ENCODE measurements at regions not wholly inside any gene's neighbourhood (a gene's known extent, or its start where the extent isn't known, plus 50 kb on each side); places are given as distances from the start of the nearest gene placed in this dataset.

GRCh38 chr1:187413405-187414169 lies 584.8 kb downstream of the PLA2G4A start:
- H3K9me3 Mint-ChIP-seq, result no peaks in the 10 kb centered on the region
- peaks cover 6% of the 10 kb centered on the region for H3K4me1 Mint-ChIP-seq (ENCODE audit: unreplicated experiment)
- TF ChIP-seq CTCF (conservative IDR thresholded peaks at IDR 0.05), result peak; percentile 56
- H3K27me3 Mint-ChIP-seq, result no peaks in the 10 kb centered on the region
- H3K27ac Mint-ChIP-seq, result no peak overlapping the region
- H3K4me3 Mint-ChIP-seq, result no peak overlapping the region
- DNase-seq (ENCODE audit: extremely low spot score, unreplicated experiment), result no peak
- no peaks in the 10 kb centered on the region for H3K36me3 Mint-ChIP-seq

- no peak for DNase-seq (ENCODE audit: extremely low spot score, unreplicated experiment)
- TF ChIP-seq CTCF (conservative IDR thresholded peaks at IDR 0.05), result no peak
- Mint-ChIP-seq H3K9me3 (no peaks in the 10 kb centered on the region), H3K27ac (no peak overlapping the region), H3K4me1 (ENCODE audit: unreplicated experiment) (no peaks in the 10 kb centered on the region), H3K27me3 (no peaks in the 10 kb centered on the region), H3K4me3 (no peak overlapping the region), H3K36me3 (no peaks in the 10 kb centered on the region)
Observed at GRCh38 chr1:187415065-187415464, 586.3 kb downstream of the PLA2G4A start.

- no peaks in the 10 kb centered on the region for H3K27me3 Mint-ChIP-seq
- H3K9me3 Mint-ChIP-seq, result no peaks in the 10 kb centered on the region
- H3K4me1 Mint-ChIP-seq (ENCODE audit: unreplicated experiment), result no peaks in the 10 kb centered on the region
- no peak for DNase-seq (ENCODE audit: extremely low spot score, unreplicated experiment)
- H3K27ac Mint-ChIP-seq, result no peak overlapping the region
- H3K36me3 Mint-ChIP-seq, result no peaks in the 10 kb centered on the region
- no peak for TF ChIP-seq CTCF (conservative IDR thresholded peaks at IDR 0.05)
- H3K4me3 Mint-ChIP-seq, result no peak overlapping the region
Observed at GRCh38 chr1:187417520-187417919, 588.8 kb downstream of the PLA2G4A start.

- no peaks in the 10 kb centered on the region for H3K36me3 Mint-ChIP-seq
- H3K27ac Mint-ChIP-seq, result no peak overlapping the region
- DNase-seq (ENCODE audit: extremely low spot score, unreplicated experiment), result no peak
- no peaks in the 10 kb centered on the region for H3K9me3 Mint-ChIP-seq
- no peak for TF ChIP-seq CTCF (conservative IDR thresholded peaks at IDR 0.05)
- no peak overlapping the region for H3K4me3 Mint-ChIP-seq
- H3K4me1 Mint-ChIP-seq (ENCODE audit: unreplicated experiment), result no peaks in the 10 kb centered on the region
- no peaks in the 10 kb centered on the region for H3K27me3 Mint-ChIP-seq
Observed at GRCh38 chr1:187433598-187433997, 604.8 kb downstream of the PLA2G4A start.

GRCh38 chr1:187442603-187443002 lies 613.9 kb downstream of the PLA2G4A start:
- no peak for TF ChIP-seq CTCF (conservative IDR thresholded peaks at IDR 0.05)
- Mint-ChIP-seq H3K9me3 (no peaks in the 10 kb centered on the region), H3K27me3 (no peaks in the 10 kb centered on the region), H3K4me3 (no peak overlapping the region), H3K4me1 (ENCODE audit: unreplicated experiment) (no peaks in the 10 kb centered on the region), H3K36me3 (no peaks in the 10 kb centered on the region), H3K27ac (no peak overlapping the region)
- no peak for DNase-seq (ENCODE audit: extremely low spot score, unreplicated experiment)

Data from type B pancreatic cell (in vitro differentiated cells).